Suprapubic skin (tissue), 2 donors: ENCODE measurements at regions not wholly inside any gene's neighbourhood (a gene's known extent, or its start where the extent isn't known, plus 50 kb on each side); places are given as distances from the start of the nearest gene placed in this dataset.

Experiments used
- EP300 ChIP-seq: sonication (generic); formaldehyde crosslinking; IDR thresholded peaks from one replicate; pipeline ENCODE4 v1.6.1; 2017; ENCODE audit warnings: antibody characterized with exemption
- POLR2A ChIP-seq, 2 donors: fragments of 450-650 bp; IDR thresholded peaks; one replicate each; pipeline ENCODE4 v1.6.1; 2017; ENCODE audit warnings: antibody characterized with exemption in 2 of 2, mild to moderate bottlenecking in 2 of 2, moderate library complexity in 2 of 2

- TF ChIP-seq EP300 (no peak), POLR2A (IDR thresholded peaks at IDR 0.05) (no peak)
These were observed 72.0 kb upstream of the GPM6A start for GRCh38 chr4:175884048-175884447.
